ENCODE measurements at regions not wholly inside any gene's neighbourhood (a gene's known extent, or its start where the extent isn't known, plus 50 kb on each side); places are given as distances from the start of the nearest gene placed in this dataset.
"Not testable (repeated sequence)": the region's sequence is repeated elsewhere in the genome, so short reads cannot be mapped to it uniquely, and the experiment has no call there.

- DNase-seq (ENCODE audit: low spot score) (no peak), ATAC-seq (no peak)
- intact Hi-C loops (cut with DNase I) = no loop called here
Measured at GRCh38 chr6:77026341-77026740, 436.9 kb downstream of the HTR1B start.

- intact Hi-C loops (cut with DNase I) = no loop called here
- ATAC-seq (no peak), DNase-seq (ENCODE audit: low spot score) (no peak)
Measured at GRCh38 chr6:77025736-77026223, 437.5 kb downstream of the HTR1B start.

DNA sequence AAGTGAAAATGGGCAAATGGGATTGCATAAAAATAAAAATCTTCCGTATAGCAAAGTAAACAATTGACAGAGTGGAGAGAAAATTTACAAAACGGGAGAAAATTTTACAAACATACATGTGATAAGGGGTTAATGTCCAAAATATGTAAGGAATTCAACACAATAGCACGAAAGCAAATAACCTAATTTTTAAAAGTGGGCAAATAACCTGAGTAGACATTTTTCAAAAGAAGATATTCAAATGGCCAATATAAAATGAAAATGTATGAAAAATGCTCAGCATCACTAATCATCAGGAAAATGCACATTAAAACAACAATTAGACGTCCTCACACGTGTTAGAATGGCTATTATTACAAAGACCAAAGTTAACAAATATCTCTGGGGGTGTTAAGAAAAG, 441.5 kb downstream of the HTR1B start:
- intact Hi-C loops (cut with DNase I) = no loop called here
- no peak for DNase-seq (ENCODE audit: low spot score)
- ATAC-seq = no peak

DNA sequence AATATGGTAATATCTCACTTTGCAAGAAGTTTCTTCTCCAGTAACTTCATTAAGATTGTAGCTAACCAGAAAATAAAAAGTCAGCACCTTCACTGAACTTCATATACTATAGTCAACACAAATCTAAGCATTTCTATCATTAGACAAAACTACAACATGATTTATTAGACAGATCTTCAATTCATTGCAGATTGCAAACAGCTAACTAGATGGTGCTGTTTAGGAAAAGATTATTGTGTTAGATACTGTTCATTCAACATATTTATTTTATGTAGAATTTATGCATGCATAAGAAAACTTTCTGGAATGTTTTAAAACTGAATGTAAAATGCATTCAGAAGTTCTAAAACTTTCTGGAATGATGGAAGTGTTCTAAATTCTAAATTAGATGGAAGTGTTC, 442.1 kb downstream of the HTR1B start:
- DNase-seq (ENCODE audit: low spot score) (no peak), ATAC-seq (no peak)
- intact Hi-C loops (cut with DNase I) = no loop called here

GRCh38 chr6:77019081-77019480, 444.2 kb downstream of the HTR1B start:
- DNase-seq (ENCODE audit: low spot score) (no peak), ATAC-seq (no peak)
- intact Hi-C loops (cut with DNase I) = no loop called here

DNA sequence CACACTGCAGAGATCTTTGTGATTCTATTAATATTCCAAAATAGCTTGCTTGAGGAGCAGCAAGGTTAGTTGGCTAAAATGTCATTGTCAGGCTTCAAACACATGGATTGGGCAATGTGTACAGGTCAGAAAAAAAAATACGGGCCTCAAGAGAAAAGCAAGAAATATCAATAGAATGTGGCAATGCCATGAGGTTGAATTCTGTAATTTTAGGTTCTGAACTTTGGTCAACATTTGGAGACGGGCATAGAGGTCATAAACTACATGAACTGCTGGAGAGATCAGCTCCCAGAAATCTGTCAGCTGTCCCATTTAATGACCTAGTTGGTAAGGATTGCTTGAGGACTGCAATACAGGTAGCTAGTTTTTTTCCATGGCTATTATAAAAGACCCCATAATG, 445.8 kb downstream of the HTR1B start:
- DNase-seq (ENCODE audit: low spot score) = no peak
- intact Hi-C loops (cut with DNase I) = no loop called here
- ATAC-seq = no peak

DNA sequence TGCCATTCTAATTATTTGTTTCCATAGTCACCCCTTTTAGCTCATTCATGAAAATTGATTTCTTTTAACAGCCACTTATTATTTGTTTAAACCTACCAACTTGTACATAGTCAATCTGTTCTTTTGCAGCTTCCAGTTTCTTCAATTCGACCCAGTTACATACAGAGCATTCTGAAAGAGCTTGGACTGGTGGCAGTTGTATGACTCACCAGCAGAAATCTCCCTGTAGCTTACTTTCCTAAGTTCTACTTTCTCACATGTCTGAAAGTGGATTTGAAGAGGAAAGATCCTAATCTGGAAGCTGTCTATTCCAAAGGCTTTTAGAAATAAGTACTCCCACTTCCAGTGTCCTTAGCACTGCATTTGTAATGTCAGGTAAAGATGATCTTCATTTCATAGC, 447.9 kb downstream of the HTR1B start:
- ATAC-seq (no peak), DNase-seq (ENCODE audit: low spot score) (no peak)
- intact Hi-C loops (cut with DNase I) = no loop called here

GRCh38 chr6:77011929-77012545, 451.3 kb downstream of the HTR1B start:
- ATAC-seq (peak; percentile 10), DNase-seq (ENCODE audit: low spot score) (no peak)
- intact Hi-C loops (cut with DNase I) = no loop called here

- DNase-seq (ENCODE audit: low spot score) = no peak
- intact Hi-C loops (cut with DNase I) = no loop called here
- no peak for ATAC-seq
Measured at GRCh38 chr6:77010931-77011542, 452.3 kb downstream of the HTR1B start.

GRCh38 chr6:76992553-76992952, 470.7 kb downstream of the HTR1B start:
- no peak for DNase-seq (ENCODE audit: low spot score)
- intact Hi-C loops (cut with DNase I) = no loop called here
- ATAC-seq = no peak

GRCh38 chr6:76984572-76984971, 478.7 kb downstream of the HTR1B start:
- no peak for ATAC-seq
- no peak for DNase-seq (ENCODE audit: low spot score)
- intact Hi-C loops (cut with DNase I) = no loop called here

DNA sequence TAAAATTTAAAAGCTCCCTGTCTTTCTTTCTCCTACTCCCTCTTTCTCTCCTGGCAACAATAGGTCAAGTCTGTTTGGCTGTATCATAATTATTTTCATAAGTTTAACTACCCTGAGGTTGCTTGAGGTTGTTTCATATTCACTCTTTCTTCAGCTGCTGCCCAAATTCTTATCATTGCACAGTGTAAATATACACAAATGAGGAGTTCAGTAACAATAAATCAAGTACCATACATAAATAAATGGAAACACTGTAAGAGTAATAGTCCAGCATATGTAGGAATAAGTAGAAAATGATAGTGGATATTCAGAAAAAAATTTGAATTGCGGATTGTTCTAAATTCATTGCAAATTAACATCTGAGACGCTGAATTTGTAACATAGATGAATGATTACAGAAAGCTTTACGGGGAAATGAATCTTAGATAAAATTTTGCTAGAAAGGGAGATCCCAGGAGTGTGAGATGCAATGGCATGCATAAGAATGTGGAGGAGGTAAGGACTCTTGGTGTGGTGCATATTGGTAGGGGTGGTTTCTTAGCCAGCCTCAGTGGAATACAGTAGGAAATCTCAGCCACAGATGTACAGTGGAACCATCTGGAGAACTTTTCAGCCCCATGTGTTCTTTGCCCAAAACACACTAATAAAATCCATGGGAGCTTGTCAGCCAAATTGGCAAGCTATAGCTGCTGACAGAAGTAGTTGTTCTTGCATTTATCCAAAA, 480.7 kb downstream of the HTR1B start:
- ATAC-seq = no peak
- intact Hi-C loops (cut with DNase I) = no loop called here
- no peak for DNase-seq (ENCODE audit: low spot score)

- intact Hi-C loops (cut with DNase I) = no loop called here
- no peak for ATAC-seq
- no peak for DNase-seq (ENCODE audit: low spot score)
Measured at GRCh38 chr6:76972474-76972873, 490.8 kb downstream of the HTR1B start.

DNA sequence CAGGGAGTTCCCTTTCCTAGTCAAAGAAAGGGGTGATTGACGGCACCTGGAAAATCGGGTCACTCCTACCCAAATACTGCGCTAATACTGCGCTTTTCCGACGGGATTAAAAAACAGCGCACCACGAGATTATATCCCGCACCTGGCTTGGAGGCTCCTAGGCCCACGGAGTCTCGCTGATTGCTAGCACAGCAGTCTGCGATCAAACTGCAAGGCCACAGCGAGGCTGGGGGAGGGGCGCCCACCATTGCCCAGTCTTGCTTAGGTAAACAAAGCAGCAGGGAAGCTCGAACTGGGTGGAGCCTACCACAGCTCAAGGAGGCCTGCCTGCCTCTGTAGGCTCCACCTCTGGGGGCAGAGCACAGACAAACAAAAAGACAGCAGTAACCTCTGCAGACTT, 504.1 kb downstream of the HTR1B start:
- ATAC-seq; intact Hi-C loops (cut with DNase I); DNase-seq (ENCODE audit: low spot score): not testable (repeated sequence)

GRCh38 chr6:76942203-76942966, 520.9 kb downstream of the HTR1B start:
- DNase-seq (ENCODE audit: low spot score) = no peak
- no peak for ATAC-seq
- intact Hi-C loops (cut with DNase I) = no loop called here

DNA sequence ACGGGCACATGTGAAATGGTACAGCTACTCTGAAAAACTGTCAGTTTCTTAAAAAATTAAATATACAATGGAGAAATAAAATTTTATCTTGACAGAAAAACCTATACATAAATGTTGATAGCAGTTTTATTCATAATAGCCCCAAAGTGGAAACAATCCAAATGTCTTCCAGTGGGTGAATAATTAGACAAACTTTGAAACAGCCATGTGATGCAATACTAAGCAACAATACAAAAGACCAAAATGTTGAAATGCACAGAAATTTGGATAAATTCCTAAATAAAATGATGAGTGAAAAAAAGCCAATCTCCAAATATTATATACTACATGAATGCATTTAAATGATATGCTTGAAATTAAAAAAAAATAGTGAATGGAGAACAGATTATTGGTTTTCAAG, 523.1 kb downstream of the HTR1B start:
- DNase-seq (ENCODE audit: low spot score) = no peak
- intact Hi-C loops (cut with DNase I) = no loop called here

DNA sequence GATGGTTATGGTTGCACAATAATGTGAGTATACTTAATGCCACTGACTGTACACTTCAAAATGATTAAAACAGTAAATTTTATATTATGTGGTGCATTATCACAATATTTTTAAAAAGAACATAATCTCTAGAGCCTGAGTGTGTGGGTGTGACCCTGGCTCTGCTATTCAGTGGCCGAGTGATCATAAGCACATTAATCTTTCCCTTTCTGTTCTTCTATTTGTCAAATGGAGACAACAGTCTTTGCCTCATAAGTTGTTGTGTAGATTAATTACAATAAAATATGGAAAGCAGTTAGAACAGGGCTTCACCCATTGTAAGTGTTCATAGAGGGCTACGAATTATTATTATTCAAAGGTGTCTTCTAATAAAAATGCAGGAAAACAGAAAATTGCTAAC, 548.6 kb downstream of the HTR1B start:
- DNase-seq (ENCODE audit: low spot score) (no peak), ATAC-seq (no peak)
- intact Hi-C loops (cut with DNase I) = no loop called here

More for the DNA sequence above, 523.1 kb downstream of the HTR1B start:
- no peak for ATAC-seq

GRCh38 chr6:76905541-76905940, 557.8 kb downstream of the HTR1B start:
- intact Hi-C loops (cut with DNase I); ATAC-seq; DNase-seq (ENCODE audit: low spot score): not testable (repeated sequence)

GRCh38 chr6:76892542-76892941, 570.7 kb downstream of the HTR1B start:
- DNase-seq (ENCODE audit: low spot score) = no peak
- intact Hi-C loops (cut with DNase I) = no loop called here
- no peak for ATAC-seq

DNA sequence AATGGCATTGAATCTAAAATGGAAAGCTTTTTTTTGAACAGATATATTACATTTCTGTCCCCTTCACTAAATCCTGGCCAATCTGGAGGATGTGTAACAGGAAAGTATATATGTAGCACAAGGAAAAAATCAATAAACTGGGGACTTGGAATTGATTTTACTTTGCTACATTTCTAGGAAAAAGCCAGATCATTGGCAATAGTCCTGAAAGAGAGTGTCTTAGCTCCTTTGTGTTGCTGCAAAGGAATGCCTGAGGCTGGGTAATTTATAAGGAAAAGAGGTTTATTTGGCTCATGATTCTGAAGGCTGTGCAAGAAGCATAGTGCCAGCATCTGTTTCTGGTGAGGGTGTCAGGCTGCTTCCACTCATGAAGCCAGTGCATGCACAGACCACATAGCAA, 574.9 kb downstream of the HTR1B start:
- ATAC-seq (no peak), DNase-seq (ENCODE audit: low spot score) (no peak)
- intact Hi-C loops (cut with DNase I) = no loop called here

Data from sciatic nerve (tissue), 2 donors.